ENCODE measurements at regions not wholly inside any gene's neighbourhood (a gene's known extent, or its start where the extent isn't known, plus 50 kb on each side); places are given as distances from the start of the nearest gene placed in this dataset.

- ATAC-seq = no peak
- Histone ChIP-seq H3K4me1 (peaks cover 0 to 2% (median 0%) of the 10 kb centered on the region in 3 donors), H3K4me3 (no peak overlapping the region), H3K27me3 (no peaks in the 10 kb centered on the region), H3K9me3 (no peaks in the 10 kb centered on the region), H3K36me3 (no peaks in the 10 kb centered on the region), H3K27ac (no peak overlapping the region)
- 86 to 94% methylated on average over 5 to 8 of the region's 8 CpGs for WGBS, 2 donors (ENCODE audit: low coverage in 1 of 2)
- TF ChIP-seq POLR2AphosphoS5 (IDR thresholded peaks at IDR 0.05) (no peak), EP300 (IDR thresholded peaks at IDR 0.05) (no peak), CTCF (IDR thresholded peaks at IDR 0.05) (no peak), POLR2A (IDR thresholded peaks at IDR 0.05) (no peak)
These were observed 208.5 kb downstream of the FGF9 start for GRCh38 chr13:21879263-21879914.

GRCh38 chr13:21882766-21883165, 211.9 kb downstream of the FGF9 start:
- no peak for TF ChIP-seq POLR2AphosphoS5 (IDR thresholded peaks at IDR 0.05)
- TF ChIP-seq POLR2A (IDR thresholded peaks at IDR 0.05) = no peak
- no peak for TF ChIP-seq EP300 (IDR thresholded peaks at IDR 0.05)
- no peak for TF ChIP-seq CTCF (IDR thresholded peaks at IDR 0.05)
- no peak for ATAC-seq

GRCh38 chr13:21883713-21884112, 212.8 kb downstream of the FGF9 start:
- no peak for TF ChIP-seq POLR2AphosphoS5 (IDR thresholded peaks at IDR 0.05)
- no peak for TF ChIP-seq POLR2A (IDR thresholded peaks at IDR 0.05)
- no peak for TF ChIP-seq CTCF (IDR thresholded peaks at IDR 0.05)
- TF ChIP-seq EP300 (IDR thresholded peaks at IDR 0.05) = no peak
- ATAC-seq = no peak
- no peaks in the 10 kb centered on the region for H3K36me3 ChIP-seq
- H3K27me3 ChIP-seq = no peaks in the 10 kb centered on the region
- H3K9me3 ChIP-seq = no peaks in the 10 kb centered on the region
- no peak overlapping the region for H3K4me3 ChIP-seq
- peaks cover 0 to 9% (median 0%) of the 10 kb centered on the region in 3 donors for H3K4me1 ChIP-seq
- 75% methylated on average over 1 of the region's 1 CpG for WGBS, 2 donors (ENCODE audit: low coverage in 1 of 2)
- H3K27ac ChIP-seq = no peak overlapping the region

More at GRCh38 chr13:21882766-21883165, 211.9 kb downstream of the FGF9 start:
- Histone ChIP-seq H3K27ac (no peak overlapping the region), H3K4me3 (no peak overlapping the region), H3K36me3 (no peaks in the 10 kb centered on the region), H3K9me3 (no peaks in the 10 kb centered on the region), H3K4me1 (peaks cover 0 to 9% (median 0%) of the 10 kb centered on the region in 3 donors), H3K27me3 (no peaks in the 10 kb centered on the region)
- 78 to 89% methylated on average over 7 to 8 of the region's 9 CpGs for WGBS, 2 donors (ENCODE audit: low coverage in 1 of 2)

- ATAC-seq = no peak
- 22 to 26% methylated on average over 5 of the region's 5 CpGs for WGBS, 2 donors (ENCODE audit: low coverage in 1 of 2)
- Histone ChIP-seq H3K4me3 (no peak overlapping the region), H3K36me3 (no peaks in the 10 kb centered on the region), H3K9me3 (no peaks in the 10 kb centered on the region), H3K4me1 (peaks cover 0 to 9% (median 0%) of the 10 kb centered on the region in 3 donors), H3K27ac (no peak overlapping the region), H3K27me3 (no peaks in the 10 kb centered on the region)
- TF ChIP-seq POLR2AphosphoS5 (IDR thresholded peaks at IDR 0.05) = no peak
- TF ChIP-seq CTCF (IDR thresholded peaks at IDR 0.05) = no peak
- no peak for TF ChIP-seq EP300 (IDR thresholded peaks at IDR 0.05)
- no peak for TF ChIP-seq POLR2A (IDR thresholded peaks at IDR 0.05)
These were observed 213.5 kb downstream of the FGF9 start for GRCh38 chr13:21884299-21884909.

Measured in gastroesophageal sphincter (tissue), 4 donors.